H9 (cell line): ENCODE measurements at regions not wholly inside any gene's neighbourhood (a gene's known extent, or its start where the extent isn't known, plus 50 kb on each side); places are given as distances from the start of the nearest gene placed in this dataset.

Source experiments
- DNase-seq: peaks from one replicate; pipeline ENCODE4 v3.0.0-alpha.2; 2017
- H2AFZ ChIP-seq: one replicate; pipeline ENCODE4 v1.6.1; 2013; ENCODE audit warnings: mild to moderate bottlenecking, low read length, control low read depth, moderate library complexity
- H2AK5ac ChIP-seq: 2 replicates; pipeline ENCODE4 v1.6.1; 2013; ENCODE audit warnings: low read length, control low read depth, mixed read lengths; ENCODE audit not compliant: insufficient read length
- H2BK120ac ChIP-seq: one replicate; pipeline ENCODE4 v1.6.1; 2013; ENCODE audit warnings: low read depth, mild to moderate bottlenecking, low read length, control low read depth, inconsistent platforms; ENCODE audit not compliant: poor library complexity, severe bottlenecking
- H2BK12ac ChIP-seq: 2 replicates; pipeline ENCODE4 v1.6.1; 2013; ENCODE audit warnings: low read length, control low read depth, mixed read lengths, low read depth; ENCODE audit not compliant: insufficient read length
- H2BK15ac ChIP-seq: 2 replicates; pipeline ENCODE4 v1.6.1; 2013; ENCODE audit warnings: low read depth, low read length, control low read depth
- H2BK20ac ChIP-seq: one replicate; pipeline ENCODE4 v1.6.1; 2013; ENCODE audit warnings: low read depth, mild to moderate bottlenecking, low read length, control low read depth, inconsistent platforms; ENCODE audit not compliant: poor library complexity, severe bottlenecking
- H2BK5ac ChIP-seq: 2 replicates; pipeline ENCODE4 v1.6.1; 2013; ENCODE audit warnings: low read length, control low read depth, mixed read lengths; ENCODE audit not compliant: insufficient read length
- H3K14ac ChIP-seq: 2 replicates; pipeline ENCODE4 v1.6.1; 2013; ENCODE audit warnings: low read length, control low read depth; ENCODE audit not compliant: insufficient read depth
- H3K18ac ChIP-seq: 2 replicates; pipeline ENCODE4 v1.6.1; 2013; ENCODE audit warnings: low read depth, mild to moderate bottlenecking, mixed read lengths, low read length, control low read depth; ENCODE audit not compliant: insufficient read length
- H3K23ac ChIP-seq: 2 replicates; pipeline ENCODE4 v1.6.1; 2013; ENCODE audit warnings: low read length, control low read depth, mixed read lengths, low read depth; ENCODE audit not compliant: insufficient read length
- H3K23me2 ChIP-seq: 2 replicates; pipeline ENCODE4 v1.6.1; 2013; ENCODE audit warnings: low read depth, mild to moderate bottlenecking, mixed read lengths, low read length, control low read depth; ENCODE audit not compliant: insufficient read length, poor library complexity, severe bottlenecking
- H3K27ac ChIP-seq: 2 replicates; pipeline ENCODE4 v1.5.1; 2013; ENCODE audit warnings: low read length, control low read depth, mixed read lengths, low read depth; ENCODE audit not compliant: insufficient read length
- H3K27me3 ChIP-seq: 2 replicates; pipeline ENCODE4 v1.6.1; 2013; ENCODE audit warnings: low read length, control low read depth, inconsistent platforms; ENCODE audit not compliant: insufficient read depth
- H3K4ac ChIP-seq: 2 replicates; pipeline ENCODE4 v1.6.1; 2013; ENCODE audit warnings: low read depth, mild to moderate bottlenecking, control low read depth, inconsistent platforms, low read length, moderate library complexity
- H3K4me1 ChIP-seq: 2 replicates; pipeline ENCODE4 v1.6.1; 2013; ENCODE audit warnings: low read length, control low read depth, inconsistent platforms; ENCODE audit not compliant: insufficient read depth
- H3K4me2 ChIP-seq: 2 replicates; pipeline ENCODE4 v1.6.1; 2013; ENCODE audit warnings: low read length, control low read depth, mixed read lengths; ENCODE audit not compliant: insufficient read length, insufficient read depth
- H3K56ac ChIP-seq: 2 replicates; pipeline ENCODE4 v1.6.1; 2013; ENCODE audit warnings: low read depth, mild to moderate bottlenecking, mixed read lengths, low read length, control low read depth; ENCODE audit not compliant: insufficient read length
- H3K79me1 ChIP-seq: 2 replicates; pipeline ENCODE4 v1.6.1; 2013; ENCODE audit warnings: low read depth, mild to moderate bottlenecking, moderate library complexity, low read length, control low read depth, inconsistent platforms; ENCODE audit not compliant: insufficient read depth, poor library complexity, severe bottlenecking
- H3K79me2 ChIP-seq: 2 replicates; pipeline ENCODE4 v1.6.1; 2013; ENCODE audit warnings: low read length, control low read depth, inconsistent platforms; ENCODE audit not compliant: insufficient read depth
- H3K9ac ChIP-seq: 2 replicates; pipeline ENCODE4 v1.6.1; 2013; ENCODE audit warnings: low read length, control low read depth, mixed read lengths; ENCODE audit not compliant: insufficient read length; ENCODE audit errors: extremely low read depth
- H3K9me3 ChIP-seq: one replicate; pipeline ENCODE4 v1.6.1; 2013; ENCODE audit warnings: low read depth, low read length, inconsistent platforms; ENCODE audit not compliant: control insufficient read depth
- H3T11ph ChIP-seq: one replicate; pipeline ENCODE4 v1.6.1; 2013; ENCODE audit warnings: mild to moderate bottlenecking, low read length, control low read depth, inconsistent platforms
- H4K20me1 ChIP-seq: one replicate; pipeline ENCODE4 v1.6.1; 2013; ENCODE audit not compliant: control insufficient read depth, insufficient read length, insufficient read depth
- H4K5ac ChIP-seq: 2 replicates; pipeline ENCODE4 v1.6.1; 2013; ENCODE audit warnings: low read depth, mild to moderate bottlenecking, mixed read lengths, low read length, control low read depth; ENCODE audit not compliant: insufficient read length
- H4K8ac ChIP-seq: replicated peaks from 2 replicates; pipeline ENCODE4 v1.6.1; 2013; ENCODE audit warnings: low read length, control low read depth, mixed read lengths, low read depth; ENCODE audit not compliant: insufficient read length
- H4K91ac ChIP-seq: 2 replicates; pipeline ENCODE4 v1.6.1; 2013; ENCODE audit warnings: low read depth, mild to moderate bottlenecking, moderate library complexity, mixed read lengths, low read length, control low read depth; ENCODE audit not compliant: insufficient read length
- H3K27ac Mint-ChIP-seq, 3 experiments: 2 replicates in 2 of 3; 3 replicates in 1 of 3; pipeline ENCODE4 v1.8.0; 2020 to 2021; ENCODE audit warnings: mixed read lengths in 3 of 3, mild to moderate bottlenecking in 1 of 3, moderate library complexity in 1 of 3
- H3K27me3 Mint-ChIP-seq: 2 replicates; pipeline ENCODE4 v1.8.0; 2021; ENCODE audit warnings: low read depth, mild to moderate bottlenecking, moderate library complexity, mixed read lengths
- H3K36me3 Mint-ChIP-seq, 3 experiments: 2 replicates in 2 of 3; 3 replicates in 1 of 3; pipeline ENCODE4 v1.8.0; 2020 to 2021; ENCODE audit warnings: low read depth in 3 of 3, mixed read lengths in 3 of 3; ENCODE audit not compliant: insufficient read depth in 1 of 3
- H3K4me1 Mint-ChIP-seq, 2 experiments: 2 replicates each; pipeline ENCODE4 v1.8.0; 2020; ENCODE audit warnings: mixed read lengths in 2 of 2
- H3K4me3 Mint-ChIP-seq, 2 experiments: 2 replicates in 1 of 2; 3 replicates in 1 of 2; pipeline ENCODE4 v1.8.0; 2020 to 2021; ENCODE audit warnings: mild to moderate bottlenecking in 2 of 2, mixed read lengths in 2 of 2, moderate library complexity in 1 of 2
- H3K9me3 Mint-ChIP-seq, 2 experiments: 2 replicates in 1 of 2; 3 replicates in 1 of 2; pipeline ENCODE4 v1.8.0; 2020; ENCODE audit warnings: mild to moderate bottlenecking in 2 of 2, mixed read lengths in 2 of 2, moderate library complexity in 1 of 2
- CTCF ChIP-seq: fragments of 200-600 bp; sonication (generic); conservative IDR thresholded peaks from 3 replicates; pipeline ENCODE4 v1.8.0; 2021; ENCODE audit warnings: antibody characterized with exemption, mild to moderate bottlenecking
- WGBS: extraction: QIAGEN DNeasy Blood & Tissue Kit; methylation state at CpG from one replicate; pipeline ENCODE4 v1.1.7; 2013; ENCODE audit warnings: missing lambda C conversion rate, low lambda C conversion rate, mixed read lengths; ENCODE audit not compliant: insufficient read length; ENCODE audit errors: extremely low coverage; 5-methylcytosine and 5-hydroxymethylcytosine counted together

- no peak overlapping the region for H2BK15ac ChIP-seq
- no peak overlapping the region for H3K4me3 Mint-ChIP-seq
- no peak overlapping the region for H3K27ac ChIP-seq
- H3K14ac ChIP-seq, result no peak overlapping the region
- no CpG with 5 or more reads among the region's 7 CpGs for WGBS
- no peak for TF ChIP-seq CTCF
- no peak overlapping the region for H2BK20ac ChIP-seq
- no peak overlapping the region for H3K9ac ChIP-seq
- no peak overlapping the region for H4K5ac ChIP-seq
- H2BK120ac ChIP-seq, result no peak overlapping the region
- H4K91ac ChIP-seq, result no peak overlapping the region
- no peaks in the 10 kb centered on the region for H3K79me2 ChIP-seq
- H3K36me3 Mint-ChIP-seq, result no peaks in the 10 kb centered on the region
- no peak for DNase-seq
- no peaks in the 10 kb centered on the region for H3K9me3 Mint-ChIP-seq
- no peak overlapping the region for H2BK5ac ChIP-seq
- no peak overlapping the region for H3K56ac ChIP-seq
- H3K4me2 ChIP-seq, result no peak overlapping the region
- no peak overlapping the region for H2BK12ac ChIP-seq
- H3K27me3 Mint-ChIP-seq, result peaks cover 2% of the 10 kb centered on the region; the same call in 1 of the 2 replicates
- H3K27me3 ChIP-seq, result no peaks in the 10 kb centered on the region
- H3T11ph ChIP-seq, result no peak overlapping the region
- H3K79me1 ChIP-seq, result no peaks in the 10 kb centered on the region
- no peaks in the 10 kb centered on the region for H3K9me3 ChIP-seq
- H2AFZ ChIP-seq, result no peak overlapping the region
- no peak overlapping the region for H2AK5ac ChIP-seq
- H3K4ac ChIP-seq, result no peak overlapping the region
- H3K18ac ChIP-seq, result no peak overlapping the region
- H3K4me1 Mint-ChIP-seq, result peaks cover 7 to 14% of the 10 kb centered on the region in 2 experiments; a peak in 3 of 4 replicates
- no peaks in the 10 kb centered on the region for H4K20me1 ChIP-seq
- no peaks in the 10 kb centered on the region for H3K4me1 ChIP-seq
- H4K8ac ChIP-seq, result no peak overlapping the region
- no peak overlapping the region for H3K23ac ChIP-seq
- no peaks in the 10 kb centered on the region for H3K23me2 ChIP-seq
- H3K27ac Mint-ChIP-seq, result no peak overlapping the region
Measured at GRCh38 chr5:74055486-74056106, 429.6 kb downstream of the ARHGEF28 start.
